Kidney (tissue), 13 donors: ENCODE measurements at regions not wholly inside any gene's neighbourhood (a gene's known extent, or its start where the extent isn't known, plus 50 kb on each side); places are given as distances from the start of the nearest gene placed in this dataset.

ENCODE experiments used
- DNase-seq, 5 donors: peaks; one replicate each; pipeline ENCODE4 v3.0.0-alpha.2; 2013 to 2020
- FAIRE-seq: peaks from 2 replicates; lab custom pipeline; 2012; peaks lifted over from hg19 to GRCh38; lab: Jason Lieb, UNC
- H3K27ac ChIP-seq, 2 donors: one replicate each; pipeline ENCODE4 v1.7.0; 2013; ENCODE audit warnings: low read depth in 2 of 2, low read length in 2 of 2, inconsistent platforms in 1 of 2
- H3K27me3 ChIP-seq: one replicate; pipeline ENCODE4 v1.7.1; 2013; ENCODE audit warnings: low read length, inconsistent platforms; ENCODE audit not compliant: control insufficient read depth, insufficient read depth
- H3K36me3 ChIP-seq, 3 donors: one replicate each; pipeline versions ENCODE4 v1.7.0 to v1.7.1; 2013; ENCODE audit warnings: low read length in 3 of 3, control low read depth in 1 of 3, inconsistent platforms in 1 of 3; ENCODE audit not compliant: insufficient read depth in 3 of 3, control insufficient read depth in 2 of 3
- H3K4me1 ChIP-seq, 3 donors: one replicate each; pipeline versions ENCODE4 v1.7.0 to v1.7.1; 2013; ENCODE audit warnings: low read length in 3 of 3, inconsistent platforms in 1 of 3, low read depth in 1 of 3; ENCODE audit not compliant: control insufficient read depth in 2 of 3, insufficient read depth in 2 of 3
- H3K4me3 ChIP-seq, 3 donors: one replicate each; pipeline versions ENCODE4 v1.7.0 to v1.8.1; 2013; ENCODE audit warnings: low read length in 3 of 3, control low read depth in 1 of 3, inconsistent platforms in 1 of 3
- H3K9ac ChIP-seq, 3 donors: one replicate each; pipeline versions ENCODE4 v1.7.0 to v1.7.1; 2013; ENCODE audit warnings: low read length in 3 of 3, control low read depth in 1 of 3, inconsistent platforms in 1 of 3
- H3K9me3 ChIP-seq, 3 donors: one replicate each; pipeline versions ENCODE4 v1.7.0 to v1.7.1; 2013; ENCODE audit warnings: low read length in 3 of 3, control low read depth in 1 of 3, inconsistent platforms in 1 of 3; ENCODE audit not compliant: control insufficient read depth in 2 of 3, insufficient read depth in 1 of 3
- intact Hi-C: fragments of 100-400 bp; cut with DNase I; formaldehyde crosslinking; loops from one replicate; pipeline ENCODE4 v1.11.1; 2022
- TF ChIP-seq, protein P1 (sequence below): IDR thresholded peaks from 3 replicates; pipeline ENCODE4 v1.5.1; 2012; ENCODE audit warnings: mild to moderate bottlenecking, moderate library complexity, borderline replicate concordance; ENCODE audit not compliant: insufficient read depth; ENCODE audit errors: extremely low read depth
- donor health status: control.
- donor health status: control.
- donor health status: control.
- donor health status: control.
- donor health status: control.
- donor health status: DM: yes; HTN: yes; CAD: no.
- donor health status: Normal renal cell carcinoma (clear cell type).

- TF ChIP-seq, protein P1, sequence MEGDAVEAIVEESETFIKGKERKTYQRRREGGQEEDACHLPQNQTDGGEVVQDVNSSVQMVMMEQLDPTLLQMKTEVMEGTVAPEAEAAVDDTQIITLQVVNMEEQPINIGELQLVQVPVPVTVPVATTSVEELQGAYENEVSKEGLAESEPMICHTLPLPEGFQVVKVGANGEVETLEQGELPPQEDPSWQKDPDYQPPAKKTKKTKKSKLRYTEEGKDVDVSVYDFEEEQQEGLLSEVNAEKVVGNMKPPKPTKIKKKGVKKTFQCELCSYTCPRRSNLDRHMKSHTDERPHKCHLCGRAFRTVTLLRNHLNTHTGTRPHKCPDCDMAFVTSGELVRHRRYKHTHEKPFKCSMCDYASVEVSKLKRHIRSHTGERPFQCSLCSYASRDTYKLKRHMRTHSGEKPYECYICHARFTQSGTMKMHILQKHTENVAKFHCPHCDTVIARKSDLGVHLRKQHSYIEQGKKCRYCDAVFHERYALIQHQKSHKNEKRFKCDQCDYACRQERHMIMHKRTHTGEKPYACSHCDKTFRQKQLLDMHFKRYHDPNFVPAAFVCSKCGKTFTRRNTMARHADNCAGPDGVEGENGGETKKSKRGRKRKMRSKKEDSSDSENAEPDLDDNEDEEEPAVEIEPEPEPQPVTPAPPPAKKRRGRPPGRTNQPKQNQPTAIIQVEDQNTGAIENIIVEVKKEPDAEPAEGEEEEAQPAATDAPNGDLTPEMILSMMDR = no peak
- no peak overlapping the region for H3K4me3 ChIP-seq
- no peaks in the 10 kb centered on the region for H3K27me3 ChIP-seq
- no peaks in the 10 kb centered on the region for H3K9me3 ChIP-seq
- intact Hi-C loops = no loop called here
- no peak overlapping the region for H3K27ac ChIP-seq
- no peaks in the 10 kb centered on the region for H3K36me3 ChIP-seq
- DNase-seq = no peak
- no peaks in the 10 kb centered on the region for H3K4me1 ChIP-seq
- FAIRE-seq = no peak
- no peak overlapping the region for H3K9ac ChIP-seq
These were observed 50.4 kb upstream of the C11orf87 start for GRCh38 chr11:109371444-109372176.
